Mesodermal cell (in vitro differentiated cells): ENCODE measurements at regions not wholly inside any gene's neighbourhood (a gene's known extent, or its start where the extent isn't known, plus 50 kb on each side); places are given as distances from the start of the nearest gene placed in this dataset.

Source experiments
- H3K27ac ChIP-seq: 2 replicates; pipeline ENCODE4 v1.7.0; 2013; ENCODE audit warnings: mild to moderate bottlenecking, low read depth, low read length, moderate library complexity; ENCODE audit not compliant: severe bottlenecking
- H3K36me3 ChIP-seq: 2 replicates; pipeline ENCODE4 v1.7.1; 2013; ENCODE audit warnings: mild to moderate bottlenecking, low read length, moderate library complexity; ENCODE audit not compliant: control insufficient read depth, insufficient read depth
- H3K4me1 ChIP-seq: one replicate; pipeline ENCODE4 v1.7.1; 2013; ENCODE audit warnings: mild to moderate bottlenecking, low read length; ENCODE audit not compliant: insufficient read depth, control insufficient read depth, poor library complexity, severe bottlenecking
- H3K4me3 ChIP-seq: 2 replicates; pipeline ENCODE4 v1.7.0; 2013; ENCODE audit warnings: low read length, control low read depth, mild to moderate bottlenecking; ENCODE audit not compliant: insufficient read depth, poor library complexity, severe bottlenecking; ENCODE audit errors: extremely low read depth
- H3K9me3 ChIP-seq: 2 replicates; pipeline ENCODE4 v1.7.1; 2013; ENCODE audit warnings: mild to moderate bottlenecking, low read length, moderate library complexity; ENCODE audit not compliant: control insufficient read depth
- WGBS, 2 experiments: methylation state at CpG; one replicate each; pipeline ENCODE4 v1.1.5; 2013; ENCODE audit warnings: missing lambda C conversion rate in 2 of 2; ENCODE audit not compliant: insufficient coverage in 2 of 2; 5-methylcytosine and 5-hydroxymethylcytosine counted together

GRCh38 chr11:19392321-19392720 lies 151.6 kb upstream of the E2F8 start:
- Histone ChIP-seq H3K36me3 (no peaks in the 10 kb centered on the region), H3K9me3 (no peaks in the 10 kb centered on the region), H3K27ac (no peak overlapping the region), H3K4me3 (no peak overlapping the region), H3K4me1 (no peaks in the 10 kb centered on the region)
- WGBS, 2 experiments, result 100% methylated on average over 1 to 3 of the region's 3 CpGs

GRCh38 chr11:19391652-19392051 lies 150.9 kb upstream of the E2F8 start:
- no peaks in the 10 kb centered on the region for H3K9me3 ChIP-seq
- WGBS, 2 experiments, result no CpG with 5 or more reads among the region's 2 CpGs
- no peaks in the 10 kb centered on the region for H3K36me3 ChIP-seq
- no peak overlapping the region for H3K4me3 ChIP-seq
- H3K27ac ChIP-seq, result no peak overlapping the region
- no peaks in the 10 kb centered on the region for H3K4me1 ChIP-seq

GRCh38 chr11:19391026-19391425 lies 150.3 kb upstream of the E2F8 start:
- H3K4me3 ChIP-seq, result no peak overlapping the region
- H3K36me3 ChIP-seq, result no peaks in the 10 kb centered on the region
- 79% methylated on average over 3 of the region's 3 CpGs for WGBS, 2 experiments
- no peak overlapping the region for H3K27ac ChIP-seq
- H3K9me3 ChIP-seq, result no peaks in the 10 kb centered on the region
- H3K4me1 ChIP-seq, result no peaks in the 10 kb centered on the region

GRCh38 chr11:19389787-19390303 lies 149.1 kb upstream of the E2F8 start:
- 81 to 83% methylated on average over 2 to 3 of the region's 3 CpGs for WGBS, 2 experiments
- no peaks in the 10 kb centered on the region for H3K36me3 ChIP-seq
- H3K9me3 ChIP-seq, result no peaks in the 10 kb centered on the region
- no peaks in the 10 kb centered on the region for H3K4me1 ChIP-seq
- H3K4me3 ChIP-seq, result no peak overlapping the region
- no peak overlapping the region for H3K27ac ChIP-seq

GRCh38 chr11:19382131-19382611 lies 141.4 kb upstream of the E2F8 start:
- no peak overlapping the region for H3K27ac ChIP-seq
- no peak overlapping the region for H3K4me3 ChIP-seq
- no peaks in the 10 kb centered on the region for H3K36me3 ChIP-seq
- peaks cover 10% of the 10 kb centered on the region for H3K4me1 ChIP-seq
- 79 to 80% methylated on average over 14 of the region's 16 CpGs for WGBS, 2 experiments
- H3K9me3 ChIP-seq, result no peaks in the 10 kb centered on the region

- no peak overlapping the region for H3K4me3 ChIP-seq
- peak overlapping the region; percentile 24 for H3K27ac ChIP-seq
- WGBS, 2 experiments, result no CpG with 5 or more reads among the region's 2 CpGs
- no peaks in the 10 kb centered on the region for H3K36me3 ChIP-seq
- no peaks in the 10 kb centered on the region for H3K9me3 ChIP-seq
- peaks cover 10% of the 10 kb centered on the region for H3K4me1 ChIP-seq
Observed at GRCh38 chr11:19380375-19380774, 139.6 kb upstream of the E2F8 start.

- Histone ChIP-seq H3K27ac (no peak overlapping the region), H3K36me3 (no peaks in the 10 kb centered on the region), H3K4me1 (peaks cover 10% of the 10 kb centered on the region), H3K9me3 (no peaks in the 10 kb centered on the region), H3K4me3 (no peak overlapping the region)
- 74 to 90% methylated on average over 6 of the region's 7 CpGs for WGBS, 2 experiments
Observed at GRCh38 chr11:19379465-19379864, 138.7 kb upstream of the E2F8 start.

- H3K4me3 ChIP-seq, result no peak overlapping the region
- H3K4me1 ChIP-seq, result peaks cover 10% of the 10 kb centered on the region
- no peak overlapping the region for H3K27ac ChIP-seq
- no peaks in the 10 kb centered on the region for H3K36me3 ChIP-seq
- no peaks in the 10 kb centered on the region for H3K9me3 ChIP-seq
- 89 to 100% methylated on average over 2 to 4 of the region's 4 CpGs for WGBS, 2 experiments
Observed at GRCh38 chr11:19378814-19379213, 138.1 kb upstream of the E2F8 start.

GRCh38 chr11:19377881-19378280 lies 137.1 kb upstream of the E2F8 start:
- Histone ChIP-seq H3K36me3 (no peaks in the 10 kb centered on the region), H3K4me3 (no peak overlapping the region), H3K9me3 (no peaks in the 10 kb centered on the region), H3K4me1 (peaks cover 10% of the 10 kb centered on the region), H3K27ac (no peak overlapping the region)
- 92 to 100% methylated on average over 1 to 4 of the region's 4 CpGs for WGBS, 2 experiments

GRCh38 chr11:19375440-19375839 lies 134.7 kb upstream of the E2F8 start:
- Histone ChIP-seq H3K9me3 (no peaks in the 10 kb centered on the region), H3K36me3 (no peaks in the 10 kb centered on the region), H3K27ac (no peak overlapping the region), H3K4me3 (no peak overlapping the region), H3K4me1 (peaks cover 5% of the 10 kb centered on the region)
- 91% methylated on average over 2 of the region's 3 CpGs; no CpG with 5 or more reads in 1 of the 2 experiments for WGBS, 2 experiments

- H3K27ac ChIP-seq, result no peak overlapping the region
- H3K9me3 ChIP-seq, result no peaks in the 10 kb centered on the region
- no peaks in the 10 kb centered on the region for H3K36me3 ChIP-seq
- no CpG with 5 or more reads among the region's 1 CpG for WGBS, 2 experiments
- H3K4me3 ChIP-seq, result no peak overlapping the region
- H3K4me1 ChIP-seq, result no peaks in the 10 kb centered on the region
Observed at GRCh38 chr11:19374151-19374569, 133.4 kb upstream of the E2F8 start.
